Hypothalamus (tissue), 51 donors: ENCODE measurements at regions not wholly inside any gene's neighbourhood (a gene's known extent, or its start where the extent isn't known, plus 50 kb on each side); places are given as distances from the start of the nearest gene placed in this dataset.
"Not testable (repeated sequence)": the region's sequence is repeated elsewhere in the genome, so short reads cannot be mapped to it uniquely, and the experiment has no call there.

ENCODE experiments used
- DNase-seq, 51 donors: peaks; one replicate each; lab custom pipeline; 2025; lab: John Stamatoyannopoulos, UW

GRCh38 chr22:22169923-22170322 lies 74.7 kb upstream of the VPREB1 start:
- no peak for DNase-seq

GRCh38 chr22:22168941-22169867 lies 75.4 kb upstream of the VPREB1 start:
- DNase-seq = no peak

GRCh38 chr22:22168190-22168940 lies 76.2 kb upstream of the VPREB1 start:
- no peak for DNase-seq

GRCh38 chr22:22167791-22168189 lies 76.8 kb upstream of the VPREB1 start:
- DNase-seq = no peak

- DNase-seq = no peak
These were observed 77.5 kb upstream of the VPREB1 start for GRCh38 chr22:22166941-22167713.

GRCh38 chr22:22165936-22166710 lies 78.5 kb upstream of the VPREB1 start:
- no peak for DNase-seq

- DNase-seq = no peak
These were observed 79.9 kb upstream of the VPREB1 start for GRCh38 chr22:22164541-22165272.

- no peak for DNase-seq
These were observed 82.4 kb upstream of the VPREB1 start for GRCh38 chr22:22161924-22162851.

GRCh38 chr22:22160768-22161167 lies 83.8 kb upstream of the VPREB1 start:
- DNase-seq = not testable (repeated sequence)

- DNase-seq = no peak
These were observed 85.2 kb upstream of the VPREB1 start for GRCh38 chr22:22159384-22159783.

GRCh38 chr22:22158965-22159364 lies 85.6 kb upstream of the VPREB1 start:
- DNase-seq = no peak

- DNase-seq = no peak
These were observed 86.3 kb upstream of the VPREB1 start for GRCh38 chr22:22158207-22158816.

GRCh38 chr22:22157348-22157725 lies 87.2 kb upstream of the VPREB1 start:
- no peak for DNase-seq

- DNase-seq = peak in 15 of 51 donors; percentile 0 to 58 (median 12)
These were observed 87.8 kb upstream of the VPREB1 start for GRCh38 chr22:22156716-22157347.

- DNase-seq = no peak
These were observed 88.3 kb upstream of the VPREB1 start for GRCh38 chr22:22156348-22156715.

- no peak for DNase-seq
These were observed 89.0 kb upstream of the VPREB1 start for GRCh38 chr22:22155607-22156006.

GRCh38 chr22:22155146-22155545 lies 89.4 kb upstream of the VPREB1 start:
- no peak for DNase-seq

- DNase-seq = no peak
These were observed 90.5 kb upstream of the VPREB1 start for GRCh38 chr22:22154040-22154439.
